IPS-15b (cell line): ENCODE measurements at regions not wholly inside any gene's neighbourhood (a gene's known extent, or its start where the extent isn't known, plus 50 kb on each side); places are given as distances from the start of the nearest gene placed in this dataset.

Source experiments
- H3K27me3 ChIP-seq: one replicate; pipeline ENCODE4 v1.6.1; 2013; ENCODE audit warnings: low read length; ENCODE audit not compliant: control insufficient read depth, insufficient read depth
- H3K36me3 ChIP-seq: one replicate; pipeline ENCODE4 v1.6.1; 2013; ENCODE audit warnings: low read length; ENCODE audit not compliant: control insufficient read depth, insufficient read depth
- H3K4me1 ChIP-seq: one replicate; pipeline ENCODE4 v1.6.1; 2013; ENCODE audit warnings: mild to moderate bottlenecking, low read length; ENCODE audit not compliant: control insufficient read depth, insufficient read depth
- H3K4me3 ChIP-seq: one replicate; pipeline ENCODE4 v1.5.1; 2013; ENCODE audit warnings: low read depth, low read length
- H3K9ac ChIP-seq: one replicate; pipeline ENCODE4 v1.6.1; 2013; ENCODE audit warnings: low read depth, mild to moderate bottlenecking, low read length
- H3K9me3 ChIP-seq: one replicate; pipeline ENCODE4 v1.6.1; 2013; ENCODE audit warnings: mild to moderate bottlenecking, low read length; ENCODE audit not compliant: control insufficient read depth, insufficient read depth

DNA sequence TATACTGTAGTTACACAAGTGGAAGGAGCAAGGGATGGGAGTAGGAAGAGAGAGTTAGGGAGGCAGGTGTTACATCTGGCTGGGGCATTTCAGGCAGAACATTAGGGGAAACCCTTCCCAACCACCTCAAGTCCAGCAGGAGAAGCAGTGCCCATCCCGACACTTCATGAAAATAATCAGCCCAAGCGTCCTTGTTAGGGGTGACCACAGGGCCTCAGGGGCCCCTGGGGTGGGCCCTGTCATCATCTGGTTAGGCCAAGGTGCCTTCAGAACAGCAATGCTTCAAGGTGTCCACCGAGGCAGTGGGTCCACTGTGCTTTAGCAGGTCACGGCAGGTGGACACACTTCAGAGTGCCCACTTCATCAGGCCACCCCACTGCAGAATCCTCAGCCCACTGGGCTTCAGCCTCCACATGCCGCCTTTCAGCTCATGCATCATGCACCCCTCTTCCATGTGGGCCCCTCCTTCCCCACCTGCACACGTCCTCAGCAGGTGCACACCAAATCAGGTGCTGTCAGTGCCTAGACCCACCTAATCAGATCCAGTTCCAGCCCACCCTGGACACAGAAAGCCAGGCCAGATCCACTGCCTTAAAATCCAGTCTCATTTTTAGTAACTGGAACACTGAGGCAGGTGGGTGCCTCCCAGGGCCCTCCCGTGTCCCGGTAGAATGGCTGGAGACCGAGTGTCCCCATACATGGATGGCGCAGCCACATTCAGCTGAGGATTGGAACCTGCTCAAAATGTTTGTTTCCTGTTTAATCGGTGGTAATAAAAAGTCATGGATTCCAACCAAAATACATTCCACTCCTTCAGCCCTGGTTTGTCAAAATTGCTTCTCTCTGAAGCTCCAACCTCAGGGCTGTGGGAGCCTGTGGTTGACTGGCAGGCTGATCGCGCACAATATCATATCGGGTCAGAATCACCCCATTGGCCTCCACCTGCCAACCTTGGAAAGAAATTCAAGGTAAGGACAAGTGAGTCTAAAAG is 99.5 kb downstream of the ANKRD60 start:
- H3K27me3 ChIP-seq: no peaks in the 10 kb centered on the region
- no peak overlapping the region for H3K9ac ChIP-seq
- H3K9me3 ChIP-seq: no peaks in the 10 kb centered on the region
- H3K4me3 ChIP-seq: no peak overlapping the region
- H3K36me3 ChIP-seq: no peaks in the 10 kb centered on the region
- peaks cover 11% of the 10 kb centered on the region for H3K4me1 ChIP-seq

DNA sequence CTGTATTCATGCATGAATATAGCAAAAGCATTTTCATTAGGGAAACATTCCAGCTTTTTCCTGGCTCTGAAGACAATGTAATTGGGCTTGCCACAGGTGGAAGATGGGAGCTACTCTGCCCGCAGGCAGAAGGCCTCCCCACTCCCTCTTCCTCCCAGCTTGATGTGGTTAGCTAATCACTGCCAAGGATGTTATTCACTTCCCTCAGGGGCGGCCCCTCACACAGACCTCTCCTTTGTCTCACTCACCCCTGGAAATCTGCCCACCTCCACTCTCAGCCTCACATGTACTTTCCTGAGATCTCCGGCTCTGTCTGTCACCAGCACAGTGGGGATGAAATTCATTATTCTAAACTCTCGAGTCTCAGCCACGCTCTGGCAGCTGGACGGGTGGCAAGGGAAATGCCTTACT is 100.7 kb downstream of the ANKRD60 start:
- H3K4me3 ChIP-seq: no peak overlapping the region
- H3K27me3 ChIP-seq: no peaks in the 10 kb centered on the region
- H3K9me3 ChIP-seq: no peaks in the 10 kb centered on the region
- no peak overlapping the region for H3K9ac ChIP-seq
- H3K36me3 ChIP-seq: no peaks in the 10 kb centered on the region
- peaks cover 11% of the 10 kb centered on the region for H3K4me1 ChIP-seq

DNA sequence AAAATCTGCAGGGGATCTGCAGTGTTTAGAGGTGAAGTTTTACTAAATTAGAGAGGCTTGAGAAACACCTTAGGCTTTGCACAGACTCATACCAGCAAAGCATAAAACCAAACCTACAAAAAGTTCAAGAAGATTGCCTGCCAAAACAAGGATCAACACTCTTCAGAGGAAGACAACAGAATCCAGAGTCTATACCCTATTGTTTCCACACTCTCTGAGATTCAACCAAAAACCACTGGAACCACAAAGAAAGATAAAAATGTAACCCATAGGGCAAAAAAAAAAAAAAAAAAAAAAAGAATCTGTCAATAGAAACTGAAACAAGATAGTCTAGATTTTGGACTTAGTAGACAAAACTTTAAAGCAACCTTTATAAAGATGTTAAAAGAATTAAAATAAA is 102.7 kb downstream of the ANKRD60 start:
- Histone ChIP-seq H3K36me3 (no peaks in the 10 kb centered on the region), H3K27me3 (no peaks in the 10 kb centered on the region), H3K9me3 (no peaks in the 10 kb centered on the region), H3K4me3 (no peak overlapping the region), H3K9ac (no peak overlapping the region), H3K4me1 (peaks cover under 1% of the 10 kb centered on the region)

DNA sequence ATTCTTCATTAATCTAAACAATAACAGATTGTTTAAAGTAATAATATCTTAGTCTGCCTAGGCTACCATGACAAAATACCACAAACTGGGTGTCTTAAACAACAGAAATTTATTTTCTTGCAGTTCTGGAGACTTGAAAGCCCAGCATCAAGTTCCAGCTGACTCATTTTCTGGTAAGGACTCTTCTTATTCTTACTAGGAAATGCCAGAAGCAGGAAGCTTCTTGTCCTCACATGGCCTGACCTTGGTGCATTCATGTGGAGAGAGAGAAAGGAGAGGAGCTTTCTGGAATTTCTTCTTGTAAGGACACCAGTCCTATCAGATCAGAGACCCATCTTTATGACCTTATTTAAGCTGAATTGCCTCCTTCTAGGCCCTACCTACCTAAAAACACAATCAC is 110.5 kb downstream of the ANKRD60 start:
- Histone ChIP-seq H3K27me3 (no peaks in the 10 kb centered on the region), H3K36me3 (no peaks in the 10 kb centered on the region), H3K9me3 (no peaks in the 10 kb centered on the region), H3K9ac (no peak overlapping the region), H3K4me3 (no peak overlapping the region), H3K4me1 (no peaks in the 10 kb centered on the region)

- Histone ChIP-seq H3K9ac (no peak overlapping the region), H3K4me3 (no peak overlapping the region), H3K27me3 (no peaks in the 10 kb centered on the region), H3K9me3 (no peaks in the 10 kb centered on the region), H3K36me3 (no peaks in the 10 kb centered on the region), H3K4me1 (no peaks in the 10 kb centered on the region)
These were observed 111.9 kb downstream of the ANKRD60 start for GRCh38 chr20:58116505-58116904.

- no peaks in the 10 kb centered on the region for H3K36me3 ChIP-seq
- H3K27me3 ChIP-seq: no peaks in the 10 kb centered on the region
- H3K4me1 ChIP-seq: no peaks in the 10 kb centered on the region
- H3K9ac ChIP-seq: no peak overlapping the region
- H3K9me3 ChIP-seq: no peaks in the 10 kb centered on the region
- H3K4me3 ChIP-seq: no peak overlapping the region
These were observed 114.7 kb downstream of the ANKRD60 start for GRCh38 chr20:58113716-58114115.

GRCh38 chr20:58112017-58112781 is 116.3 kb downstream of the ANKRD60 start:
- no peak overlapping the region for H3K9ac ChIP-seq

GRCh38 chr20:58111310-58112016 is 117.0 kb downstream of the ANKRD60 start:
- Histone ChIP-seq H3K9me3 (no peaks in the 10 kb centered on the region), H3K36me3 (no peaks in the 10 kb centered on the region), H3K4me3 (no peak overlapping the region), H3K9ac (no peak overlapping the region), H3K4me1 (no peaks in the 10 kb centered on the region), H3K27me3 (no peaks in the 10 kb centered on the region)

More at GRCh38 chr20:58112017-58112781, 116.3 kb downstream of the ANKRD60 start:
- Histone ChIP-seq H3K36me3 (no peaks in the 10 kb centered on the region), H3K4me1 (no peaks in the 10 kb centered on the region), H3K4me3 (no peak overlapping the region), H3K9me3 (no peaks in the 10 kb centered on the region), H3K27me3 (no peaks in the 10 kb centered on the region)

GRCh38 chr20:58109918-58110635 is 118.4 kb downstream of the ANKRD60 start:
- no peaks in the 10 kb centered on the region for H3K9me3 ChIP-seq
- H3K36me3 ChIP-seq: no peaks in the 10 kb centered on the region
- H3K4me1 ChIP-seq: no peaks in the 10 kb centered on the region
- H3K27me3 ChIP-seq: no peaks in the 10 kb centered on the region
- no peak overlapping the region for H3K9ac ChIP-seq
- no peak overlapping the region for H3K4me3 ChIP-seq

DNA sequence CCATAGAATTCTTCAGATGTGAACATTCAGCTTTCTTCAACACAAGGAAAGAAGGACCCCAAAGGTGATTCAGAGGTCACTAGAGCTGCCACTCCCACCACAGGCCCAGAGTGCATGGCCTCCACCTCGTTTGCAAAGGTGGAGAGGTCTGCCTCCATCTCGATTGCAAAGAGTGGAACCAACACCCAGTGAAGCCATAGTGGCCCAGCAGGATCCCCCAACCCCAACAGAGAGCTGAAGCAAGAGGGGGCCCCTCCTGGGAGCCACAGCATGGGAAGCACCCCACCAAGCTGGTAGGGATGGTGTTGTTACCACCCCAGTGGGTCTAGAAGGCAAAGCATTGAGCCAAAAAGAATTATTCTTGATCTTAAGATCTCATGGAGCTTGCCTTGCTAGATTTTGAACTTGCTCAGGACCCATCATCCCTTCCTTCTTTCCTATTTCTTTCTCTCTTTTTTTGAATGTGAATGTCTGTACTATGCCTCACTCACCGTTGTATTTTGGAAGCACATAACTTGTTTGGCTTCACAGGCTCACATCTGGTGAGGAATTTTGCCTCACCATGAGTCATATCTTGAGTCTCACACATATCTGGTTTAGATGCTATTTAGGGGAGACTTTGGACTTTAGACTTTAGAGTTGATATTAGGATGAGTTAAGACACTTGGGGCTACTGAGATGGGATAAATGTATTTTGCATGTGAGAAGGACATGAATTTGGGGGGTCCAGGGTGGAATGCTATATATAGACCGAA is 119.2 kb downstream of the ANKRD60 start:
- H3K4me3 ChIP-seq: no peak overlapping the region
- H3K4me1 ChIP-seq: no peaks in the 10 kb centered on the region
- H3K9me3 ChIP-seq: no peaks in the 10 kb centered on the region
- H3K9ac ChIP-seq: no peak overlapping the region
- no peaks in the 10 kb centered on the region for H3K36me3 ChIP-seq
- no peaks in the 10 kb centered on the region for H3K27me3 ChIP-seq
